Neutrophil (primary cell): ENCODE measurements at regions not wholly inside any gene's neighbourhood (a gene's known extent, or its start where the extent isn't known, plus 50 kb on each side); places are given as distances from the start of the nearest gene placed in this dataset.

Source experiments
- H3K27ac ChIP-seq: fragments of 200-600 bp; sonication (generic); 2 replicates; pipeline ENCODE4 v1.5.1; 2016; ENCODE audit warnings: mild to moderate bottlenecking, moderate library complexity
- H3K27me3 ChIP-seq: fragments of 200-600 bp; sonication (generic); 2 replicates; pipeline ENCODE4 v1.6.0; 2016; ENCODE audit warnings: mild to moderate bottlenecking
- H3K36me3 ChIP-seq: fragments of 200-600 bp; sonication (generic); 2 replicates; pipeline ENCODE4 v1.5.1; 2017
- H3K4me1 ChIP-seq, 2 experiments: fragments of 200-600 bp in 1 of 2; sonication (generic) in 1 of 2; 1 replicate in 1 of 2; 2 replicates in 1 of 2; pipeline versions ENCODE4 v1.5.1 to v1.6.1; 2013 to 2016; ENCODE audit warnings: low read depth in 1 of 2, low read length in 1 of 2, mild to moderate bottlenecking in 1 of 2, moderate library complexity in 1 of 2; ENCODE audit not compliant: control insufficient read depth in 1 of 2, insufficient read depth in 1 of 2
- H3K4me3 ChIP-seq, 2 experiments: fragments of 200-600 bp in 1 of 2; sonication (generic) in 1 of 2; 1 replicate in 1 of 2; 2 replicates in 1 of 2; pipeline ENCODE4 v1.5.1; 2013 to 2016; ENCODE audit warnings: low read depth in 1 of 2, low read length in 1 of 2, mild to moderate bottlenecking in 1 of 2, moderate library complexity in 1 of 2
- H3K9me3 ChIP-seq: fragments of 200-600 bp; sonication (generic); 2 replicates; pipeline ENCODE4 v1.5.1; 2016
- CTCF ChIP-seq: fragments of 200-600 bp; sonication (generic); IDR thresholded peaks from 2 replicates; pipeline ENCODE4 v1.5.1; 2016; ENCODE audit warnings: antibody characterized with exemption

GRCh38 chr13:31631746-31632145 lies 107.6 kb upstream of the RXFP2 start:
- no peak overlapping the region for H3K27ac ChIP-seq
- H3K4me1 ChIP-seq: no peaks in the 10 kb centered on the region
- H3K9me3 ChIP-seq: no peaks in the 10 kb centered on the region
- TF ChIP-seq CTCF: no peak
- no peak overlapping the region for H3K4me3 ChIP-seq
- no peaks in the 10 kb centered on the region for H3K27me3 ChIP-seq
- no peaks in the 10 kb centered on the region for H3K36me3 ChIP-seq

GRCh38 chr13:31638577-31638976 lies 100.7 kb upstream of the RXFP2 start:
- TF ChIP-seq CTCF: no peak
- H3K27ac ChIP-seq: no peak overlapping the region

GRCh38 chr13:31639443-31640163 lies 99.7 kb upstream of the RXFP2 start:
- H3K9me3 ChIP-seq: no peaks in the 10 kb centered on the region
- no peaks in the 10 kb centered on the region for H3K36me3 ChIP-seq
- H3K27me3 ChIP-seq: no peaks in the 10 kb centered on the region
- no peak overlapping the region for H3K4me3 ChIP-seq
- no peak for TF ChIP-seq CTCF
- no peak overlapping the region for H3K27ac ChIP-seq
- no peaks in the 10 kb centered on the region for H3K4me1 ChIP-seq

More at GRCh38 chr13:31638577-31638976, 100.7 kb upstream of the RXFP2 start:
- Histone ChIP-seq H3K36me3 (no peaks in the 10 kb centered on the region), H3K4me3 (no peak overlapping the region), H3K27me3 (no peaks in the 10 kb centered on the region), H3K4me1 (no peaks in the 10 kb centered on the region), H3K9me3 (no peaks in the 10 kb centered on the region)

- TF ChIP-seq CTCF: no peak
- Histone ChIP-seq H3K4me1 (no peaks in the 10 kb centered on the region), H3K9me3 (no peaks in the 10 kb centered on the region), H3K27ac (no peak overlapping the region), H3K36me3 (no peaks in the 10 kb centered on the region), H3K4me3 (no peak overlapping the region), H3K27me3 (no peaks in the 10 kb centered on the region)
Measured at GRCh38 chr13:31649766-31650165, 89.6 kb upstream of the RXFP2 start.

GRCh38 chr13:31653730-31654129 lies 85.6 kb upstream of the RXFP2 start:
- no peak for TF ChIP-seq CTCF
- no peak overlapping the region for H3K27ac ChIP-seq
- H3K4me1 ChIP-seq: no peaks in the 10 kb centered on the region
- H3K36me3 ChIP-seq: no peaks in the 10 kb centered on the region
- no peaks in the 10 kb centered on the region for H3K9me3 ChIP-seq
- no peaks in the 10 kb centered on the region for H3K27me3 ChIP-seq
- no peak overlapping the region for H3K4me3 ChIP-seq
